ENCODE measurements at regions not wholly inside any gene's neighbourhood (a gene's known extent, or its start where the extent isn't known, plus 50 kb on each side); places are given as distances from the start of the nearest gene placed in this dataset.
A peak's percentile ranks its signal among the peaks of the same experiment; 100 is the strongest.

GRCh38 chr20:19027971-19028370 lies 184.5 kb upstream of the SLC24A3 start:
- peaks cover 0 to 3% (median 0%) of the 10 kb centered on the region in 7 donors for H3K9me3 Mint-ChIP-seq
- no peaks in the 10 kb centered on the region for H3K27me3 ChIP-seq (ENCODE audit: control insufficient read depth in 2 of 2, insufficient read depth in 2 of 2, low read length in 2 of 2)
- no peaks in the 10 kb centered on the region for H4K20me1 ChIP-seq (ENCODE audit: insufficient read depth, low read length)
- WGBS (ENCODE audit: insufficient coverage) = 92% methylated on average over 6 of the region's 9 CpGs
- no peak overlapping the region for H3K9ac ChIP-seq (ENCODE audit: insufficient read depth, low read length, poor library complexity, severe bottlenecking)
- no peak overlapping the region for H3K4me2 ChIP-seq (replicated peaks; ENCODE audit: extremely low read depth, low read length, poor library complexity, severe bottlenecking)
- H3K27me3 Mint-ChIP-seq (ENCODE audit: low read depth in 3 of 3) = peaks cover 1 to 3% (median 3%) of the 10 kb centered on the region in 3 donors
- H3K4me1 Mint-ChIP-seq = no peaks in the 10 kb centered on the region
- no peak for DNase-seq
- H2AFZ ChIP-seq (ENCODE audit: insufficient read depth, low read depth, low read length, poor library complexity, severe bottlenecking) = no peak overlapping the region
- no peaks in the 10 kb centered on the region for H3K36me3 Mint-ChIP-seq
- H3K4me3 Mint-ChIP-seq = no peak overlapping the region
- no peaks in the 10 kb centered on the region for H3K79me2 ChIP-seq (ENCODE audit: insufficient read depth, low read length)
- H3K9me3 ChIP-seq (replicated peaks in 1 of 2; ENCODE audit: control insufficient read depth in 1 of 2, insufficient read depth in 1 of 2, low read length in 2 of 2) = no peaks in the 10 kb centered on the region
- TF ChIP-seq, protein P1, sequence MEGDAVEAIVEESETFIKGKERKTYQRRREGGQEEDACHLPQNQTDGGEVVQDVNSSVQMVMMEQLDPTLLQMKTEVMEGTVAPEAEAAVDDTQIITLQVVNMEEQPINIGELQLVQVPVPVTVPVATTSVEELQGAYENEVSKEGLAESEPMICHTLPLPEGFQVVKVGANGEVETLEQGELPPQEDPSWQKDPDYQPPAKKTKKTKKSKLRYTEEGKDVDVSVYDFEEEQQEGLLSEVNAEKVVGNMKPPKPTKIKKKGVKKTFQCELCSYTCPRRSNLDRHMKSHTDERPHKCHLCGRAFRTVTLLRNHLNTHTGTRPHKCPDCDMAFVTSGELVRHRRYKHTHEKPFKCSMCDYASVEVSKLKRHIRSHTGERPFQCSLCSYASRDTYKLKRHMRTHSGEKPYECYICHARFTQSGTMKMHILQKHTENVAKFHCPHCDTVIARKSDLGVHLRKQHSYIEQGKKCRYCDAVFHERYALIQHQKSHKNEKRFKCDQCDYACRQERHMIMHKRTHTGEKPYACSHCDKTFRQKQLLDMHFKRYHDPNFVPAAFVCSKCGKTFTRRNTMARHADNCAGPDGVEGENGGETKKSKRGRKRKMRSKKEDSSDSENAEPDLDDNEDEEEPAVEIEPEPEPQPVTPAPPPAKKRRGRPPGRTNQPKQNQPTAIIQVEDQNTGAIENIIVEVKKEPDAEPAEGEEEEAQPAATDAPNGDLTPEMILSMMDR (IDR thresholded peaks at IDR 0.05) = no peak
- no peaks in the 10 kb centered on the region for H3K4me1 ChIP-seq (ENCODE audit: control insufficient read depth in 1 of 2, insufficient read depth in 2 of 2, low read length in 2 of 2)
- intact Hi-C loops (cut with micrococcal nuclease) = no loop called here
- H3K4me3 ChIP-seq (replicated peaks in 1 of 3; ENCODE audit: low read depth in 2 of 3, low read length in 3 of 3) = no peak overlapping the region
- H3K27ac Mint-ChIP-seq = peak overlapping the region in 1 of 7 donors; percentile 32
- no peaks in the 10 kb centered on the region for H3K36me3 ChIP-seq (replicated peaks in 1 of 2; ENCODE audit: control insufficient read depth in 1 of 2, insufficient read depth in 2 of 2, low read length in 2 of 2)
- H3K27ac ChIP-seq (ENCODE audit: low read depth in 1 of 2, low read length in 2 of 2) = no peak overlapping the region

DNA sequence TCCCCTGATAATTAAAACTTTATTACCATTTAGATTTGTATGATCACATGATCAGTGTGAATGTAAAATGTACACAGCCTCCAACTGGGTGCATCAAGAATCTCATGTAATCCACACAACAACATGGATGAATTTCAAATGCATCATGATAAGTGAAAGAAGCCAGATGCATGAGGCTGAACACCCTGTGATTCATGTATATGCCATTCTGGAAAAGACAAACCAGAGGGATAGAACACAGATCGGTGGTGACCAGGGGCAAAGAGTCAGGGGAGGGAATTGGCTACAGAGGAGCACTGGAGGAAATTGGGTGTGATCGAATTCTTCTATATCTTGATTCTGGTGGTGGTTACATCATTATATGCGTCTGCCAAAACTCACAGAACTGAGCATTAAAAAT lies 170.7 kb upstream of the SLC24A3 start:
- Histone ChIP-seq H3K27ac (ENCODE audit: low read depth in 1 of 2, low read length in 2 of 2) (no peak overlapping the region), H3K27me3 (ENCODE audit: control insufficient read depth in 2 of 2, insufficient read depth in 2 of 2, low read length in 2 of 2) (no peaks in the 10 kb centered on the region), H2AFZ (ENCODE audit: insufficient read depth, low read depth, low read length, poor library complexity, severe bottlenecking) (no peak overlapping the region), H3K4me3 (replicated peaks in 1 of 3; ENCODE audit: low read depth in 2 of 3, low read length in 3 of 3) (no peak overlapping the region), H3K79me2 (ENCODE audit: insufficient read depth, low read length) (no peaks in the 10 kb centered on the region), H4K20me1 (ENCODE audit: insufficient read depth, low read length) (no peaks in the 10 kb centered on the region), H3K4me1 (ENCODE audit: control insufficient read depth in 1 of 2, insufficient read depth in 2 of 2, low read length in 2 of 2) (no peaks in the 10 kb centered on the region), H3K9ac (ENCODE audit: insufficient read depth, low read length, poor library complexity, severe bottlenecking) (no peak overlapping the region), H3K9me3 (replicated peaks in 1 of 2; ENCODE audit: control insufficient read depth in 1 of 2, insufficient read depth in 1 of 2, low read length in 2 of 2) (no peaks in the 10 kb centered on the region), H3K36me3 (replicated peaks in 1 of 2; ENCODE audit: control insufficient read depth in 1 of 2, insufficient read depth in 2 of 2, low read length in 2 of 2) (no peaks in the 10 kb centered on the region), H3K4me2 (replicated peaks; ENCODE audit: extremely low read depth, low read length, poor library complexity, severe bottlenecking) (no peak overlapping the region)
- no peaks in the 10 kb centered on the region for H3K36me3 Mint-ChIP-seq
- no peak for DNase-seq
- H3K9me3 Mint-ChIP-seq = no peaks in the 10 kb centered on the region
- no peak overlapping the region for H3K4me3 Mint-ChIP-seq
- H3K4me1 Mint-ChIP-seq = no peaks in the 10 kb centered on the region
- intact Hi-C loops (cut with micrococcal nuclease) = no loop called here
- no peak overlapping the region for H3K27ac Mint-ChIP-seq
- peaks cover 3 to 8% (median 5%) of the 10 kb centered on the region in 3 donors for H3K27me3 Mint-ChIP-seq (ENCODE audit: low read depth in 3 of 3)
- 100% methylated on average over 1 of the region's 3 CpGs for WGBS (ENCODE audit: insufficient coverage)
- TF ChIP-seq, protein P1 (IDR thresholded peaks at IDR 0.05) = no peak

Measured in CD14-positive monocyte (primary cell).